Choroid plexus epithelial cell (primary cell): ENCODE measurements at regions not wholly inside any gene's neighbourhood (a gene's known extent, or its start where the extent isn't known, plus 50 kb on each side); places are given as distances from the start of the nearest gene placed in this dataset.

Source experiments
- DNase-seq: peaks from one replicate; pipeline ENCODE4 v3.0.0-alpha.2; 2010; ENCODE audit warnings: low read depth
- H3K4me3 ChIP-seq: 2 replicates; pipeline ENCODE4 v1.5.1; 2011; ENCODE audit warnings: low read depth, mild to moderate bottlenecking, control low read depth, low read length, moderate library complexity
- CTCF ChIP-seq: conservative IDR thresholded peaks from 2 replicates; pipeline ENCODE4 v1.5.1; 2011; ENCODE audit warnings: low read depth, mild to moderate bottlenecking, control low read depth, inconsistent platforms, low read length, moderate library complexity

GRCh38 chr7:85673876-85674275 is 487.0 kb upstream of the SEMA3D start:
- no peak for TF ChIP-seq CTCF
- no peak overlapping the region for H3K4me3 ChIP-seq
- peak; percentile 6 for DNase-seq

- TF ChIP-seq CTCF: no peak
- no peak for DNase-seq
- H3K4me3 ChIP-seq: no peak overlapping the region
Measured at GRCh38 chr7:85669225-85669624, 482.4 kb upstream of the SEMA3D start.

GRCh38 chr7:85664341-85664740 is 477.5 kb upstream of the SEMA3D start:
- TF ChIP-seq CTCF: no peak
- no peak for DNase-seq
- H3K4me3 ChIP-seq: no peak overlapping the region

- peak; percentile 45 for DNase-seq
- no peak overlapping the region for H3K4me3 ChIP-seq
- TF ChIP-seq CTCF: no peak
Measured at GRCh38 chr7:85659364-85659763, 472.5 kb upstream of the SEMA3D start.

- no peak for TF ChIP-seq CTCF
- no peak for DNase-seq
- no peak overlapping the region for H3K4me3 ChIP-seq
Measured at GRCh38 chr7:85655252-85655651, 468.4 kb upstream of the SEMA3D start.

GRCh38 chr7:85644272-85644671 is 457.4 kb upstream of the SEMA3D start:
- no peak for TF ChIP-seq CTCF
- H3K4me3 ChIP-seq: no peak overlapping the region
- DNase-seq: no peak

GRCh38 chr7:85641331-85641730 is 454.5 kb upstream of the SEMA3D start:
- TF ChIP-seq CTCF: no peak
- no peak overlapping the region for H3K4me3 ChIP-seq
- DNase-seq: no peak
